ENCODE measurements at regions not wholly inside any gene's neighbourhood (a gene's known extent, or its start where the extent isn't known, plus 50 kb on each side); places are given as distances from the start of the nearest gene placed in this dataset.
A peak's percentile ranks its signal among the peaks of the same experiment; 100 is the strongest.

GRCh38 chr13:76229281-76229680 lies 593.2 kb downstream of the LMO7 start:
- Histone ChIP-seq H3K27me3 (no peaks in the 10 kb centered on the region), H3K4me1 (no peaks in the 10 kb centered on the region), H3K9me3 (no peaks in the 10 kb centered on the region), H3K36me3 (no peaks in the 10 kb centered on the region), H3K4me3 (no peak overlapping the region), H3K27ac (no peak overlapping the region)
- DNase-seq: no peak
- TF ChIP-seq POLR2AphosphoS5 (IDR thresholded peaks at IDR 0.05) (no peak), CTCF (IDR thresholded peaks at IDR 0.05) (no peak), POLR2A (IDR thresholded peaks at IDR 0.05) (no peak), EP300 (IDR thresholded peaks at IDR 0.05) (no peak)
- intact Hi-C loops (cut with DNase I): no loop called here
- WGBS, 2 donors: 52 to 80% methylated on average over 2 of the region's 2 CpGs

- intact Hi-C loops (cut with DNase I): no loop called here
- no peak overlapping the region for H3K27ac ChIP-seq
- H3K36me3 ChIP-seq: no peaks in the 10 kb centered on the region
- WGBS, 2 donors: 71 to 78% methylated on average over 1 of the region's 1 CpG
- no peak overlapping the region for H3K4me3 ChIP-seq
- H3K9me3 ChIP-seq: no peaks in the 10 kb centered on the region
- TF ChIP-seq POLR2A (IDR thresholded peaks at IDR 0.05) (no peak), POLR2AphosphoS5 (IDR thresholded peaks at IDR 0.05) (no peak), CTCF (IDR thresholded peaks at IDR 0.05) (no peak), EP300 (IDR thresholded peaks at IDR 0.05) (no peak)
- H3K27me3 ChIP-seq: no peaks in the 10 kb centered on the region
- H3K4me1 ChIP-seq: no peaks in the 10 kb centered on the region
- no peak for DNase-seq
These were observed 590.8 kb downstream of the LMO7 start for GRCh38 chr13:76226941-76227340.

- Histone ChIP-seq H3K36me3 (no peaks in the 10 kb centered on the region), H3K27ac (no peak overlapping the region), H3K9me3 (no peaks in the 10 kb centered on the region), H3K4me3 (no peak overlapping the region), H3K4me1 (no peaks in the 10 kb centered on the region), H3K27me3 (no peaks in the 10 kb centered on the region)
- DNase-seq: peak; percentile 65
- intact Hi-C loops (cut with DNase I): no loop called here
- 58 to 70% methylated on average over 8 of the region's 8 CpGs for WGBS, 2 donors
- TF ChIP-seq POLR2A (IDR thresholded peaks at IDR 0.05): no peak
- no peak for TF ChIP-seq POLR2AphosphoS5 (IDR thresholded peaks at IDR 0.05)
- TF ChIP-seq EP300 (IDR thresholded peaks at IDR 0.05): no peak
- TF ChIP-seq CTCF (IDR thresholded peaks at IDR 0.05): no peak
These were observed 589.8 kb downstream of the LMO7 start for GRCh38 chr13:76225815-76226489.

GRCh38 chr13:76223999-76224398 lies 587.9 kb downstream of the LMO7 start:
- no peak for TF ChIP-seq POLR2AphosphoS5 (IDR thresholded peaks at IDR 0.05)
- no peak for TF ChIP-seq CTCF (IDR thresholded peaks at IDR 0.05)
- no peak for TF ChIP-seq POLR2A (IDR thresholded peaks at IDR 0.05)
- TF ChIP-seq EP300 (IDR thresholded peaks at IDR 0.05): no peak
- WGBS, 2 donors: 89 to 91% methylated on average over 5 of the region's 5 CpGs
- Histone ChIP-seq H3K27ac (no peak overlapping the region), H3K4me3 (no peak overlapping the region), H3K9me3 (no peaks in the 10 kb centered on the region), H3K27me3 (no peaks in the 10 kb centered on the region), H3K36me3 (no peaks in the 10 kb centered on the region), H3K4me1 (no peaks in the 10 kb centered on the region)
- no peak for DNase-seq
- intact Hi-C loops (cut with DNase I): no loop called here

- TF ChIP-seq CTCF (IDR thresholded peaks at IDR 0.05) (no peak), EP300 (IDR thresholded peaks at IDR 0.05) (no peak), POLR2A (IDR thresholded peaks at IDR 0.05) (no peak), POLR2AphosphoS5 (IDR thresholded peaks at IDR 0.05) (no peak)
- H3K4me3 ChIP-seq: no peak overlapping the region
- no peak for DNase-seq
These were observed 587.4 kb downstream of the LMO7 start for GRCh38 chr13:76223565-76223964.

More at GRCh38 chr13:76223565-76223964, 587.4 kb downstream of the LMO7 start:
- intact Hi-C loops (cut with DNase I): no loop called here
- Histone ChIP-seq H3K27me3 (no peaks in the 10 kb centered on the region), H3K4me1 (no peaks in the 10 kb centered on the region), H3K27ac (no peak overlapping the region), H3K36me3 (no peaks in the 10 kb centered on the region), H3K9me3 (no peaks in the 10 kb centered on the region)
- WGBS, 2 donors: 75 to 89% methylated on average over 2 of the region's 2 CpGs

All from sigmoid colon (tissue), 6 donors.